VCaP (cell line): ENCODE measurements at regions not wholly inside any gene's neighbourhood (a gene's known extent, or its start where the extent isn't known, plus 50 kb on each side); places are given as distances from the start of the nearest gene placed in this dataset.

Source experiments
- H3K27ac ChIP-seq: fragments of 450-650 bp; 2 replicates; pipeline ENCODE4 v1.5.1; 2017
- CTCF ChIP-seq: fragments of 450-650 bp; conservative IDR thresholded peaks from 2 replicates; pipeline ENCODE4 v1.5.1; 2017; ENCODE audit warnings: mild to moderate bottlenecking, moderate library complexity

GRCh38 chr2:120825370-120826259 is 89.9 kb downstream of the GLI2 start:
- TF ChIP-seq CTCF = no peak
- H3K27ac ChIP-seq = no peak overlapping the region

- TF ChIP-seq CTCF = no peak
- no peak overlapping the region for H3K27ac ChIP-seq
These were observed 90.6 kb downstream of the GLI2 start for GRCh38 chr2:120826260-120826648.

GRCh38 chr2:120826716-120827410 is 91.2 kb downstream of the GLI2 start:
- no peak overlapping the region for H3K27ac ChIP-seq
- no peak for TF ChIP-seq CTCF

- no peak overlapping the region for H3K27ac ChIP-seq
- TF ChIP-seq CTCF = no peak
These were observed 92.4 kb downstream of the GLI2 start for GRCh38 chr2:120828066-120828465.

- H3K27ac ChIP-seq = no peak overlapping the region
- TF ChIP-seq CTCF = no peak
These were observed 93.4 kb downstream of the GLI2 start for GRCh38 chr2:120828829-120829632.

GRCh38 chr2:120829633-120830025 is 94.0 kb downstream of the GLI2 start:
- TF ChIP-seq CTCF = no peak
- H3K27ac ChIP-seq = no peak overlapping the region
